Peyer's patch (tissue), 4 donors: ENCODE measurements at regions not wholly inside any gene's neighbourhood (a gene's known extent, or its start where the extent isn't known, plus 50 kb on each side); places are given as distances from the start of the nearest gene placed in this dataset.

Source experiments
- DNase-seq, 3 donors: peaks; one replicate each; pipeline ENCODE4 v3.0.0-alpha.2; 2017 to 2019
- H3K27ac ChIP-seq, 4 donors: fragments of 200-600 bp; sonication (generic); one replicate each; pipeline ENCODE4 v1.5.1; 2016 to 2019
- H3K27me3 ChIP-seq, 2 donors: fragments of 200-600 bp; sonication (generic); one replicate each; pipeline ENCODE4 v1.5.1; 2019
- H3K36me3 ChIP-seq, 3 donors: fragments of 200-600 bp; sonication (generic); one replicate each; pipeline ENCODE4 v1.5.1; 2016 to 2019
- H3K4me1 ChIP-seq, 4 donors: fragments of 200-600 bp; sonication (generic); one replicate each; pipeline ENCODE4 v1.5.1; 2016 to 2019
- H3K4me3 ChIP-seq, 4 donors: fragments of 200-600 bp; sonication (generic); 1 replicate in 3 of 4; 2 replicates in 1 of 4; pipeline ENCODE4 v1.5.1; 2016 to 2019; ENCODE audit warnings: mild to moderate bottlenecking in 1 of 4
- H3K9me3 ChIP-seq, 4 donors: fragments of 200-600 bp; sonication (generic); one replicate each; pipeline ENCODE4 v1.5.1; 2016 to 2019; ENCODE audit warnings: mild to moderate bottlenecking in 1 of 4
- CTCF ChIP-seq, 6 experiments: fragments of 450-650 bp in 4 of 6; fragments of 200-600 bp in 2 of 6; sonication (generic) in 1 of 6; IDR thresholded peaks; one replicate each; pipeline ENCODE4 v1.5.1; 2017 to 2019; ENCODE audit warnings: antibody characterized with exemption in 6 of 6, mild to moderate bottlenecking in 3 of 6, moderate library complexity in 1 of 6
- POLR2A ChIP-seq, 2 donors: fragments of 450-650 bp; IDR thresholded peaks; one replicate each; pipeline ENCODE4 v1.5.1; 2017; ENCODE audit warnings: antibody characterized with exemption in 2 of 2, mild to moderate bottlenecking in 2 of 2, moderate library complexity in 2 of 2

DNA sequence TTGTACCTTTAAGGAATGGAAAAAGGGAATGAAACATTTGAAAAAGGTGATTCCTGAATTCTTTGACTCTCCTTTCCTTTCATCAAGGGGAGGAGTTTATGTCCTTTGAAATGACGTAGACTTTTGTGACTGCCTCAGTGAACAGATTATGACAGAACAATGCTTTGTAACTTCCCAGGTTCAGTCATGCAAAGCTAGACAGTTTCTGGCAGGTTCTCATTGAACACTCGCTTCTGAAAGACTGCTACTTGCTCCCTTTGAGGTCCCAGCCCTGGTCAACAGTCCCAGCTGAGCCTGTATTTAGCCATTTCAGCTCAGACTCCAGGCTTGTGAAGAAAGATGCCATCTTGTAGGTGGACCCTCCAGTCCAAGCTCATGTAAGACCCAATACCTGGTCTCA is 1178.9 kb downstream of the BCL11B start:
- Histone ChIP-seq H3K27me3 (no peaks in the 10 kb centered on the region), H3K27ac (no peak overlapping the region), H3K4me3 (no peak overlapping the region), H3K9me3 (no peaks in the 10 kb centered on the region), H3K4me1 (no peaks in the 10 kb centered on the region), H3K36me3 (no peaks in the 10 kb centered on the region)
- no peak for TF ChIP-seq POLR2A (IDR thresholded peaks at IDR 0.05)
- TF ChIP-seq CTCF (IDR thresholded peaks at IDR 0.05): no peak
- no peak for DNase-seq

DNA sequence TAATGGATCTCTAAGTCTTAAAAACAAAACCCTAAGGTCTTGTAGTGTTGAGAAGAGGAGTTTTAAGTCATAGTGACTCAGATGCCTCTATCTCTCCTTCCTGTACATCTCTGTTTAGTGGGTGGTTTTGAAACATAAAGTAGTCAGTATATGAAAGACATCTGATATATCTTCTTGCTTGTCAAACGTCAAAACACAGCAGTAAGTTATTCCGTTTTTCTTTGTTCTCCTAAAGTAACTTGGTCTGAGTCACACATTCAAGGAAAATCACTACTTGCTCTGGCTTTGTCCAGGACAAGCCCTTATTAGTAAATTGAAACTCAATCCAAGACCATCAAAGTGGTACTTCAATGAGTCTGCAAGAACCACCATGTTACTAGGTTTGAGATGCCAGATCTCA is 1172.5 kb downstream of the BCL11B start:
- no peaks in the 10 kb centered on the region for H3K4me1 ChIP-seq
- no peak overlapping the region for H3K4me3 ChIP-seq
- H3K36me3 ChIP-seq: no peaks in the 10 kb centered on the region
- no peaks in the 10 kb centered on the region for H3K27me3 ChIP-seq
- TF ChIP-seq POLR2A (IDR thresholded peaks at IDR 0.05): no peak
- no peak for TF ChIP-seq CTCF (IDR thresholded peaks at IDR 0.05)
- DNase-seq: no peak
- H3K27ac ChIP-seq: no peak overlapping the region
- no peaks in the 10 kb centered on the region for H3K9me3 ChIP-seq

- Histone ChIP-seq H3K27me3 (no peaks in the 10 kb centered on the region), H3K4me1 (no peaks in the 10 kb centered on the region), H3K36me3 (no peaks in the 10 kb centered on the region), H3K4me3 (no peak overlapping the region), H3K27ac (no peak overlapping the region), H3K9me3 (no peaks in the 10 kb centered on the region)
- no peak for TF ChIP-seq CTCF (IDR thresholded peaks at IDR 0.05)
- TF ChIP-seq POLR2A (IDR thresholded peaks at IDR 0.05): no peak
- no peak for DNase-seq
Measured at GRCh38 chr14:98101323-98101722, 1170.7 kb downstream of the BCL11B start.

DNA sequence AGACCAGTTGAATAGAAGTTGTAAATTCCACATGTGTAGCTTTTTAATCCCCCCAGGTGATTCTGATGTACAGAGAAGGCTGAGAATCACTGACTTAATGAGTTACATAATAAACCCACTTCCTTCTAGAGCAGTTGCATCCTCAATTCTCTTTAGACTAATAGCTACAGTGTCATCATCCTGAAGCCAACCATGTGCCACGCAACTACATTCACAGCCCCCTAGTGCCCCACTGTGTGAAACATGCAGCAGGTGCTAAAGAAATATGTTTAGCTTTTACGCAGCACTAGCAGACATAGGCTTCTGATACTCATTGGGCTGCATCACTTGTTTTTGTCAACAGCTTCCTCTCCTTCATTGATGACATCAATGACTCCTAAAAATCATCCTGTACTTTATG is 1168.3 kb downstream of the BCL11B start:
- Histone ChIP-seq H3K27me3 (no peaks in the 10 kb centered on the region), H3K27ac (no peak overlapping the region), H3K4me1 (no peaks in the 10 kb centered on the region), H3K9me3 (no peaks in the 10 kb centered on the region), H3K4me3 (no peak overlapping the region), H3K36me3 (no peaks in the 10 kb centered on the region)
- no peak for TF ChIP-seq POLR2A (IDR thresholded peaks at IDR 0.05)
- no peak for TF ChIP-seq CTCF (IDR thresholded peaks at IDR 0.05)
- no peak for DNase-seq

GRCh38 chr14:98109326-98109725 is 1162.7 kb downstream of the BCL11B start:
- DNase-seq: no peak
- no peak for TF ChIP-seq CTCF (IDR thresholded peaks at IDR 0.05)
- no peak for TF ChIP-seq POLR2A (IDR thresholded peaks at IDR 0.05)
- H3K36me3 ChIP-seq: no peaks in the 10 kb centered on the region
- H3K27ac ChIP-seq: no peak overlapping the region
- H3K4me1 ChIP-seq: no peaks in the 10 kb centered on the region
- no peaks in the 10 kb centered on the region for H3K9me3 ChIP-seq
- no peak overlapping the region for H3K4me3 ChIP-seq
- no peaks in the 10 kb centered on the region for H3K27me3 ChIP-seq

- Histone ChIP-seq H3K27ac (no peak overlapping the region), H3K27me3 (no peaks in the 10 kb centered on the region), H3K9me3 (no peaks in the 10 kb centered on the region), H3K4me1 (no peaks in the 10 kb centered on the region), H3K4me3 (no peak overlapping the region), H3K36me3 (no peaks in the 10 kb centered on the region)
- no peak for DNase-seq
- TF ChIP-seq POLR2A (IDR thresholded peaks at IDR 0.05) (no peak), CTCF (IDR thresholded peaks at IDR 0.05) (no peak)
Measured at GRCh38 chr14:98112194-98112780, 1159.7 kb downstream of the BCL11B start.
